K562 (cell line): ENCODE measurements at regions not wholly inside any gene's neighbourhood (a gene's known extent, or its start where the extent isn't known, plus 50 kb on each side); places are given as distances from the start of the nearest gene placed in this dataset.

Experiments
- DLX4 ChIP-seq: fragments of 250-450 bp; sonication (Bioruptor Pico); IDR thresholded peaks from 2 replicates; pipeline ENCODE4 v1.6.1; 2021; ENCODE audit warnings: mild to moderate bottlenecking
- E2F8 ChIP-seq: fragments of 450-650 bp; IDR thresholded peaks from 2 replicates; pipeline ENCODE4 v1.7.1; 2018; ENCODE audit warnings: mild to moderate bottlenecking, low read depth; ENCODE audit not compliant: partially characterized antibody
- ELF1 ChIP-seq: fragments of 200-800 bp; sonication (Bioruptor generic); IDR thresholded peaks from 2 replicates; pipeline ENCODE4 v1.6.1; 2016; ENCODE audit warnings: missing genetic modification characterization, missing compliant biosample characterization
- ELF4 ChIP-seq: fragments of 450-650 bp; formaldehyde crosslinking; IDR thresholded peaks from 2 replicates; pipeline ENCODE4 v1.4.0; 2022; ENCODE audit warnings: missing genetic modification characterization
- ERF ChIP-seq: fragments of 450-650 bp; formaldehyde crosslinking; IDR thresholded peaks from 2 replicates; pipeline ENCODE4 v1.4.0; 2020; ENCODE audit warnings: mild to moderate bottlenecking, mixed read lengths
- GATAD2B ChIP-seq: fragments of 450-650 bp; IDR thresholded peaks from 2 replicates; pipeline ENCODE4 v1.6.1; 2017; ENCODE audit warnings: mild to moderate bottlenecking, borderline replicate concordance
- KLF1 ChIP-seq: fragments of 450-650 bp; IDR thresholded peaks from 2 replicates; pipeline ENCODE4 v1.6.1; 2016; ENCODE audit warnings: missing genetic modification characterization, missing compliant biosample characterization
- MCM3 ChIP-seq: fragments of 450-650 bp; IDR thresholded peaks from 2 replicates; pipeline ENCODE4 v1.6.1; 2016
- MCM7 ChIP-seq, 2 experiments: fragments of 450-650 bp; IDR thresholded peaks; 2 replicates each; pipeline ENCODE4 v1.6.1; 2016 to 2018
- NCOR1 ChIP-seq: fragments of 450-650 bp; IDR thresholded peaks from 2 replicates; pipeline ENCODE4 v1.6.1; 2016; ENCODE audit warnings: mild to moderate bottlenecking, moderate library complexity
- NFIC ChIP-seq: fragments of 450-650 bp; IDR thresholded peaks from 2 replicates; pipeline ENCODE4 v1.6.1; 2017; ENCODE audit warnings: mild to moderate bottlenecking, inconsistent platforms
- PBX2 ChIP-seq, 2 experiments: IDR thresholded peaks in 1 of 2; conservative IDR thresholded peaks in 1 of 2; 2 replicates each; pipeline ENCODE4 v1.6.1; 2016; ENCODE audit warnings: low read depth in 2 of 2, mild to moderate bottlenecking in 1 of 2, missing compliant biosample characterization in 1 of 2, missing genetic modification characterization in 1 of 2, moderate library complexity in 1 of 2
- RBM25 ChIP-seq: fragments of 200-400 bp; formaldehyde crosslinking; IDR thresholded peaks from 2 replicates; pipeline ENCODE4 v1.6.1; 2018; ENCODE audit warnings: low read length, low read depth, moderate library complexity; ENCODE audit not compliant: severe bottlenecking
- SAP30 ChIP-seq: fragments of 200-600 bp; sonication (generic); IDR thresholded peaks from 2 replicates; pipeline ENCODE4 v1.6.1; 2012; ENCODE audit warnings: borderline replicate concordance, low read depth, mild to moderate bottlenecking, moderate library complexity, low read length, control low read depth, inconsistent platforms; ENCODE audit not compliant: insufficient read depth, poor library complexity, severe bottlenecking
- SMARCC2 ChIP-seq: fragments of 450-650 bp; IDR thresholded peaks from 2 replicates; pipeline ENCODE4 v1.6.1; 2017; ENCODE audit warnings: antibody characterized with exemption, moderate library complexity, mild to moderate bottlenecking, low read depth
- SMC3 ChIP-seq: conservative IDR thresholded peaks from 2 replicates; pipeline ENCODE4 v1.6.1; 2011; ENCODE audit warnings: low read depth, low read length, improper control_type of control experiment; ENCODE audit not compliant: insufficient read depth
- TEAD1 ChIP-seq, 2 experiments: fragments of 450-650 bp in 1 of 2; sonication (generic) in 1 of 2; formaldehyde crosslinking; IDR thresholded peaks; 2 replicates each; pipeline versions ENCODE4 v1.4.0 to v1.8.0; 2020 to 2022; ENCODE audit warnings: mild to moderate bottlenecking in 2 of 2, missing genetic modification reagents in 1 of 2
- ZFP30 ChIP-seq: fragments of 250-450 bp; sonication (Bioruptor Pico); IDR thresholded peaks from 2 replicates; pipeline ENCODE4 v1.8.0; 2022; ENCODE audit warnings: moderate library complexity, mild to moderate bottlenecking, inconsistent platforms, borderline replicate concordance
- ZNF143 ChIP-seq: sonication (generic); formaldehyde crosslinking; IDR thresholded peaks from 2 replicates; pipeline ENCODE4 v1.9.0; 2022; ENCODE audit warnings: mild to moderate bottlenecking, missing genetic modification reagents
- ZNF79 ChIP-seq: fragments of 250-450 bp; sonication (Bioruptor Pico); IDR thresholded peaks from 2 replicates; pipeline ENCODE4 v1.4.0; 2020; ENCODE audit warnings: low read depth, mild to moderate bottlenecking, moderate library complexity
- TF ChIP-seq, protein P1 (sequence below): fragments of 450-650 bp; IDR thresholded peaks from 2 replicates; pipeline ENCODE4 v1.6.1; 2017; ENCODE audit warnings: antibody characterized with exemption

DNA sequence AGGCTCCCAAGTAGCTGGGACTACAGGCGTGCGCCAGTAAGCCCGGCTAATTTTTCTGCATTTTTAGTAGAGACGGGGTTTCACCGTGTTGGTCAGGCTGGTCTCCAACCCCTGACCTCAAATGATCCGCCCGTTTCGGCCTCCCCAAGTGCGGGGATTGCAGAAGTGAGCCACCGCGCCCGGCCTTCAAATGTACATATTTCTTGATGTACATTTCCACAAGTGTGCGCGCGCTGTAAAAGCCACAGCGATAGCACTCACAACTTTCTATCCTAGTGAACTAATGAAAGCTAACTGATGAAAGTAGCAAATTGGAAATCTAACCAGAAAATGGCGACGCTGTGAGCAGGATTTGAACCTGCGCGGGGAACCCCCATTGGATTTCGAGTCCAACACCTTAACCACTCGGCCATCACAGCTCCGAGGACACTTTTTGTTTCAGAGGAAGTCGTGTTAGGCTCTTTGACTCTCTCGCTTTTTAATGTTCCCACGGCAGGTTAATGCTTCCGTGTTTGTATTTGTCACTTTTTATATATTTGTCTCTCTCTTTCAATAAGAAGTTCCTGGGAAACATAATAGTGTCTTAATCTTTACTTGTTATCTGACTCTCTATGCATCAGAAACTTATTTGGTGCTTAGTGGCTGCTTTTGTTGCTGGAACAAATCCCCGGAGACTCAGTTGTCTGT, 199.4 kb upstream of the ZNF184 start (continued):
- TF ChIP-seq, protein P1, sequence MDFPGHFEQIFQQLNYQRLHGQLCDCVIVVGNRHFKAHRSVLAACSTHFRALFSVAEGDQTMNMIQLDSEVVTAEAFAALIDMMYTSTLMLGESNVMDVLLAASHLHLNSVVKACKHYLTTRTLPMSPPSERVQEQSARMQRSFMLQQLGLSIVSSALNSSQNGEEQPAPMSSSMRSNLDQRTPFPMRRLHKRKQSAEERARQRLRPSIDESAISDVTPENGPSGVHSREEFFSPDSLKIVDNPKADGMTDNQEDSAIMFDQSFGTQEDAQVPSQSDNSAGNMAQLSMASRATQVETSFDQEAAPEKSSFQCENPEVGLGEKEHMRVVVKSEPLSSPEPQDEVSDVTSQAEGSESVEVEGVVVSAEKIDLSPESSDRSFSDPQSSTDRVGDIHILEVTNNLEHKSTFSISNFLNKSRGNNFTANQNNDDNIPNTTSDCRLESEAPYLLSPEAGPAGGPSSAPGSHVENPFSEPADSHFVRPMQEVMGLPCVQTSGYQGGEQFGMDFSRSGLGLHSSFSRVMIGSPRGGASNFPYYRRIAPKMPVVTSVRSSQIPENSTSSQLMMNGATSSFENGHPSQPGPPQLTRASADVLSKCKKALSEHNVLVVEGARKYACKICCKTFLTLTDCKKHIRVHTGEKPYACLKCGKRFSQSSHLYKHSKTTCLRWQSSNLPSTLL, result peak; percentile 70; the same call in 1 of the 2 replicates
- TF ChIP-seq MCM7 (IDR thresholded peaks at IDR 0.05), result no peak; a peak in 1 of 4 replicates
- no peak for TF ChIP-seq ZFP30 (CRISPR knock-in tag)
- TF ChIP-seq RBM25, result peak; percentile 47
- no peak for TF ChIP-seq ERF (CRISPR knock-in tag)
- no peak for TF ChIP-seq SMC3
- no peak for TF ChIP-seq ZNF143
- peak; percentile 13 for TF ChIP-seq ELF4
- TF ChIP-seq KLF1 (tag), result no peak
- TF ChIP-seq ELF1 (tag), result peak; percentile 79
- peak; percentile 50 for TF ChIP-seq E2F8
- no peak for TF ChIP-seq PBX2 (CRISPR knock-in tag; IDR thresholded peaks at IDR 0.05; ENCODE audit: low read depth)
- TF ChIP-seq PBX2 (tag; conservative IDR thresholded peaks at IDR 0.05; ENCODE audit: low read depth), result no peak; the same call in 1 of the 2 replicates
- TF ChIP-seq SAP30, result peak; percentile 16
- no peak for TF ChIP-seq SMARCC2
- TF ChIP-seq NFIC, result peak; percentile 67; the same call in 1 of the 2 replicates
- TF ChIP-seq GATAD2B, result peak; percentile 32; the same call in 1 of the 2 replicates
- no peak for TF ChIP-seq MCM3
- TF ChIP-seq NCOR1, result peak; percentile 45; the same call in 1 of the 2 replicates
- TF ChIP-seq ZNF79 (CRISPR knock-in tag), result no peak
- peak; percentile 44 to 79; a peak in 3 of 4 replicates for TF ChIP-seq TEAD1 (CRISPR knock-in tag; IDR thresholded peaks at IDR 0.05)
- no peak for TF ChIP-seq DLX4 (CRISPR knock-in tag)
